Activated CD8-positive, alpha-beta memory T cell treated with anti-CD3 and anti-CD28 coated beads, Interleukin-2, amount 10 ng/mL, durations not matched to agents 7 days and 5 days (primary cell): ENCODE measurements at regions not wholly inside any gene's neighbourhood (a gene's known extent, or its start where the extent isn't known, plus 50 kb on each side); places are given as distances from the start of the nearest gene placed in this dataset.

Experiments
- ATAC-seq: fragments of 150-1000 bp; cut with Tn5 transposase; one replicate; pipeline ENCODE4 v1.10.0; 2021; ENCODE audit warnings: moderate library complexity
- CTCF ChIA-PET: fragments of 350-600 bp; sonication (Branson Sonifier 250); formaldehyde crosslinking; loops from one replicate; lab custom pipeline; 2021; ENCODE audit warnings: antibody characterized with exemption; lab: Charles Lee
- DNase-seq: peaks from one replicate; pipeline ENCODE4 v3.0.0-alpha.2; 2020
- H3K27ac Mint-ChIP-seq: one replicate; pipeline ENCODE4 v1.8.0; 2021; ENCODE audit warnings: mild to moderate bottlenecking, mixed read lengths
- H3K27me3 Mint-ChIP-seq: one replicate; pipeline ENCODE4 v1.8.0; 2021; ENCODE audit warnings: mixed read lengths
- H3K36me3 Mint-ChIP-seq: one replicate; pipeline ENCODE4 v1.8.0; 2021; ENCODE audit warnings: mild to moderate bottlenecking, mixed read lengths
- H3K4me1 Mint-ChIP-seq: one replicate; pipeline ENCODE4 v1.8.0; 2021; ENCODE audit warnings: mixed read lengths
- H3K4me3 Mint-ChIP-seq: one replicate; pipeline ENCODE4 v1.8.0; 2021; ENCODE audit warnings: mild to moderate bottlenecking, moderate library complexity, mixed read lengths
- H3K9me3 Mint-ChIP-seq: one replicate; pipeline ENCODE4 v1.8.0; 2022; ENCODE audit warnings: low read depth, mixed read lengths

DNA sequence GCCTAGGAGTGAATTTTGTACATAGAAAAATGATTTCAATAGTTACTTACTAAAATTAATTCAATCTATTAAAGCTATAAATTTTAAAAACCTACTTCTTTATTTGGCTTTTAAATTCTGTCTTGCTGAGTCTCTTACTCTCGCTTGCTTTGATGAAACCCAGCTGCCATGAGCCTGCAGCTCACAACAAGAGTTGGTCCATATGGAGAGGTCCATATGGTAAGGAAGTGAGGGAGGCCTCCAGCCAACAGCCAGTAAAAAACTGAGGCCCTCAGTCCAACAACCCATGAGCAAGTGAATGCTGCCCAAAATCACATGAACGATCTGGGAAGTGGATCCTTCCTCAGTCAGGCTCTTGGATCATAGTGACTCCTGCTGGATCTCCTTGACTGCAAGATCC, 89.9 kb upstream of the CXADR start:
- DNase-seq (no peak), ATAC-seq (no peak)
- CTCF ChIA-PET, result no interaction called here
- Mint-ChIP-seq H3K9me3 (no peaks in the 10 kb centered on the region), H3K27me3 (no peaks in the 10 kb centered on the region), H3K36me3 (no peaks in the 10 kb centered on the region), H3K4me1 (no peaks in the 10 kb centered on the region), H3K4me3 (no peak overlapping the region), H3K27ac (no peak overlapping the region)

GRCh38 chr21:17427157-17427556, 85.7 kb upstream of the CXADR start:
- H3K27ac Mint-ChIP-seq, result no peak overlapping the region
- H3K36me3 Mint-ChIP-seq, result no peaks in the 10 kb centered on the region
- CTCF ChIA-PET, result no interaction called here
- no peaks in the 10 kb centered on the region for H3K4me1 Mint-ChIP-seq
- no peak overlapping the region for H3K4me3 Mint-ChIP-seq
- no peak for ATAC-seq
- H3K9me3 Mint-ChIP-seq, result no peaks in the 10 kb centered on the region
- no peak for DNase-seq
- no peaks in the 10 kb centered on the region for H3K27me3 Mint-ChIP-seq

GRCh38 chr21:17427831-17428483, 84.9 kb upstream of the CXADR start:
- no peaks in the 10 kb centered on the region for H3K27me3 Mint-ChIP-seq
- CTCF ChIA-PET, result no interaction called here
- H3K27ac Mint-ChIP-seq, result no peak overlapping the region
- H3K4me1 Mint-ChIP-seq, result no peaks in the 10 kb centered on the region
- no peak overlapping the region for H3K4me3 Mint-ChIP-seq
- ATAC-seq (no peak), DNase-seq (no peak)
- no peaks in the 10 kb centered on the region for H3K36me3 Mint-ChIP-seq
- H3K9me3 Mint-ChIP-seq, result no peaks in the 10 kb centered on the region

GRCh38 chr21:17428484-17428869, 84.4 kb upstream of the CXADR start:
- H3K9me3 Mint-ChIP-seq, result no peaks in the 10 kb centered on the region
- no peaks in the 10 kb centered on the region for H3K36me3 Mint-ChIP-seq
- DNase-seq (no peak), ATAC-seq (no peak)
- no peak overlapping the region for H3K4me3 Mint-ChIP-seq
- CTCF ChIA-PET, result no interaction called here
- no peaks in the 10 kb centered on the region for H3K4me1 Mint-ChIP-seq
- H3K27ac Mint-ChIP-seq, result no peak overlapping the region
- no peaks in the 10 kb centered on the region for H3K27me3 Mint-ChIP-seq

DNA sequence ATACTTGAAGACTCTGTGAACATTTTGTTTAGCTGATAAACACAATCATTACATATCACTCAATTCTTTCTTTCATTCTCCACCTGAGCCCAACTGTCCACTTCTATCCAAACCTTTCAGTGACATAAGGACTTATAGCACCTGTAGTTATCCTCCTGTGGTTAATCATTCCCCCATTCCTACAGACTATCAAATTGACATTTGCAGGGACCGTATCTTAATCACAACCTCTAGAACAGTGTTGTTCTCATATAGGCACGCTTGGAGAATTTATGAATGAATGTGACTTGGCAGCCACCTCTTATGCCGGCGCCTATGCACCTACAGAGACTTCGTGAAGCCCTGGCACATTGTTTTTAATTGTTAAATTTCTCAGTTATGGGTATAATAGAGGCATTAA, 83.9 kb upstream of the CXADR start:
- Mint-ChIP-seq H3K27me3 (no peaks in the 10 kb centered on the region), H3K9me3 (no peaks in the 10 kb centered on the region), H3K4me3 (no peak overlapping the region), H3K27ac (no peak overlapping the region), H3K36me3 (no peaks in the 10 kb centered on the region), H3K4me1 (no peaks in the 10 kb centered on the region)
- ATAC-seq, result no peak
- no peak for DNase-seq
- CTCF ChIA-PET, result no interaction called here

- ATAC-seq (no peak), DNase-seq (no peak)
- no peaks in the 10 kb centered on the region for H3K4me1 Mint-ChIP-seq
- H3K36me3 Mint-ChIP-seq, result no peaks in the 10 kb centered on the region
- no peaks in the 10 kb centered on the region for H3K9me3 Mint-ChIP-seq
- H3K27ac Mint-ChIP-seq, result no peak overlapping the region
- no peak overlapping the region for H3K4me3 Mint-ChIP-seq
- H3K27me3 Mint-ChIP-seq, result no peaks in the 10 kb centered on the region
- CTCF ChIA-PET, result no interaction called here
Observed at GRCh38 chr21:17429936-17430335, 82.9 kb upstream of the CXADR start.

GRCh38 chr21:17432732-17433057, 80.1 kb upstream of the CXADR start:
- H3K27me3 Mint-ChIP-seq, result peaks cover 2% of the 10 kb centered on the region
- DNase-seq, result no peak
- no peak overlapping the region for H3K27ac Mint-ChIP-seq
- ATAC-seq, result no peak
- no peaks in the 10 kb centered on the region for H3K9me3 Mint-ChIP-seq
- H3K4me1 Mint-ChIP-seq, result no peaks in the 10 kb centered on the region
- H3K4me3 Mint-ChIP-seq, result no peak overlapping the region
- no peaks in the 10 kb centered on the region for H3K36me3 Mint-ChIP-seq
- CTCF ChIA-PET, result no interaction called here

DNA sequence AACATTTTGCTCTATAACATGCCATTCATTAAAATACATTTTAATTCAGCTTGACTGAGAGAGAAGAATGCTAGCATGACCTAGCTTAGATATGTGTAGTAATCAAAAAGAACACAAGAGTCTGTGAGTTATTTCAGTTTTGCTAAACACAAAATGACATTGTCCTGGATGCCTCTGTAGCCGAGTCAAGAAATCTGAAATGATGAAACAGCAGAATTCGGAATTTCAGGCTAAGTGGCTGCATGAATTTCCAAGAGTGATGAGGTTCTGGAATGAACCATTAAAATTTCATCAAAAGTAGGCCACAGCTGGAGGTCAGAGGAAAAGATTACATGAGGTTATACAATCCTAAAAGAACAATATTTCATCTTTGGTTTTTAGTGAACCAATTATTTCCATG, 79.1 kb upstream of the CXADR start:
- CTCF ChIA-PET, result no interaction called here
- H3K27me3 Mint-ChIP-seq, result peaks cover 13% of the 10 kb centered on the region
- no peaks in the 10 kb centered on the region for H3K4me1 Mint-ChIP-seq
- DNase-seq, result no peak
- H3K4me3 Mint-ChIP-seq, result no peak overlapping the region
- ATAC-seq, result no peak
- H3K36me3 Mint-ChIP-seq, result no peaks in the 10 kb centered on the region
- no peaks in the 10 kb centered on the region for H3K9me3 Mint-ChIP-seq
- H3K27ac Mint-ChIP-seq, result no peak overlapping the region

- CTCF ChIA-PET, result no interaction called here
- H3K4me3 Mint-ChIP-seq, result no peak overlapping the region
- H3K27ac Mint-ChIP-seq, result no peak overlapping the region
- peaks cover 21% of the 10 kb centered on the region for H3K27me3 Mint-ChIP-seq
- no peaks in the 10 kb centered on the region for H3K36me3 Mint-ChIP-seq
- no peaks in the 10 kb centered on the region for H3K4me1 Mint-ChIP-seq
- no peaks in the 10 kb centered on the region for H3K9me3 Mint-ChIP-seq
- no peak for ATAC-seq
- no peak for DNase-seq
Observed at GRCh38 chr21:17435565-17436543, 77.0 kb upstream of the CXADR start.

- CTCF ChIA-PET, result no interaction called here
- H3K36me3 Mint-ChIP-seq, result no peaks in the 10 kb centered on the region
- no peaks in the 10 kb centered on the region for H3K9me3 Mint-ChIP-seq
- H3K4me1 Mint-ChIP-seq, result no peaks in the 10 kb centered on the region
- DNase-seq, result no peak
- no peak for ATAC-seq
- H3K27me3 Mint-ChIP-seq, result peaks cover 28% of the 10 kb centered on the region
- H3K27ac Mint-ChIP-seq, result no peak overlapping the region
- no peak overlapping the region for H3K4me3 Mint-ChIP-seq
Observed at GRCh38 chr21:17436626-17437111, 76.2 kb upstream of the CXADR start.

GRCh38 chr21:17438635-17439034, 74.2 kb upstream of the CXADR start:
- CTCF ChIA-PET, result no interaction called here
- H3K4me1 Mint-ChIP-seq, result no peaks in the 10 kb centered on the region
- peaks cover 31% of the 10 kb centered on the region for H3K27me3 Mint-ChIP-seq
- no peak overlapping the region for H3K4me3 Mint-ChIP-seq
- H3K27ac Mint-ChIP-seq, result no peak overlapping the region
- ATAC-seq (no peak), DNase-seq (no peak)
- H3K9me3 Mint-ChIP-seq, result no peaks in the 10 kb centered on the region
- no peaks in the 10 kb centered on the region for H3K36me3 Mint-ChIP-seq

DNA sequence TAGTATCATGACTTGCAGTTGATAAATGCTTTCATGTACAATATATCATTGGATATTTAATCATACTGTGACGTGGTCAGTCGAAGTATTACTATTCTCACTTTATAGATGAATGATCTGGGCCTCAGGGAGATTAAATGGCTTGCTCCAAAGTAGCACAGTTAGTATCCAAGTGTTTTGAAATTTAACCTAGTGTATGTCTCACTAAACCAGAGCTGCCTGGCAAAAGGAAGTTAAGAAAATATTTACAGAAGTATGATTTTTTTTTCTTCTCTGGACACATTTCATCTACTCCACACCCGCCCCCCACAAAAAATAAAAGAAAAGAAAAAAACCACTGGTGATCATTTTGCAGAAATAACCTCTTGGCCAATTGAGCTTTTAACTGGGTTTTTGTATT, 71.9 kb upstream of the CXADR start:
- CTCF ChIA-PET, result no interaction called here
- no peaks in the 10 kb centered on the region for H3K9me3 Mint-ChIP-seq
- no peaks in the 10 kb centered on the region for H3K36me3 Mint-ChIP-seq
- no peak for ATAC-seq
- H3K27me3 Mint-ChIP-seq, result peaks cover 31% of the 10 kb centered on the region
- H3K4me3 Mint-ChIP-seq, result no peak overlapping the region
- no peaks in the 10 kb centered on the region for H3K4me1 Mint-ChIP-seq
- DNase-seq, result no peak
- no peak overlapping the region for H3K27ac Mint-ChIP-seq

DNA sequence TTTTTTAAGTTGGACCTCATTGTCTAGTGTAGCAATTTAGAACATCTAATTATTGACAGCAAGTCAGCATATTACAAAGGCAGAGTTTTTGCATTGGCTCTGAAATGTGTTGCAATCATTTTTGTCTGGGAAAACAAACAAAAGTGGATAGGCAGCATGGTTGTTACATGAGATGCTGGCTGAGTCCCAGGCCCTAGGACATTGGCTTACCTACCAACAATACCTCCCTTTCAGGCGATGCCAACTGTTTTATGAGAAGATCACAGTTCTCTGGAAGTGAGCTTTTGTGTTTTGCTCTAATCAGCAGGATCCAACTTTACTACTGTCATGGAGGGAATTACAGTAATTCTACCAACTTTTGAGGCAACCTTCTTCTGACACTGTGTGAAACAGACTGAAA, 71.5 kb upstream of the CXADR start:
- Mint-ChIP-seq H3K27ac (no peak overlapping the region), H3K36me3 (no peaks in the 10 kb centered on the region), H3K4me3 (no peak overlapping the region), H3K9me3 (no peaks in the 10 kb centered on the region), H3K4me1 (no peaks in the 10 kb centered on the region), H3K27me3 (peaks cover 31% of the 10 kb centered on the region)
- CTCF ChIA-PET, result no interaction called here
- no peak for DNase-seq
- ATAC-seq, result no peak

DNA sequence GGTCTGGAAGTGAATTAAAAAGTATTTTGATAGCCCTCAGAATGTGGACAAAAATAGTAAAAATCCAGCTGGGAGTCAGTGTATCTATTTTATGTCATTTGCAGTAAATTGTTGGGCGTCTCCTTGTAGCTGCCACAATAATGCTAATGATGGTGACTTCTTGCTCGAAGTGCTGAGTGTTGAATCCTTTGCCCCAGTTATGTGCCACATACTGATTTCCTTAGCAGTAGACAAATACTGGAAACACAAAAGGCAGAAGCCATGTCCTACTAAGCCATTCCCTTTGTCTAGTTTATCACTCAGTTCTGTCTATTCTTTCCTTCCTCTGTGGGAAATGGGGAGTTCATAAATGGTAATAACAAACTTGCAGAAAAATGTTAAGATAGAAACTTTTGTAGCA, 70.7 kb upstream of the CXADR start:
- Mint-ChIP-seq H3K27me3 (peaks cover 31% of the 10 kb centered on the region), H3K9me3 (no peaks in the 10 kb centered on the region), H3K4me3 (no peak overlapping the region), H3K27ac (no peak overlapping the region), H3K36me3 (no peaks in the 10 kb centered on the region), H3K4me1 (no peaks in the 10 kb centered on the region)
- ATAC-seq (no peak), DNase-seq (no peak)
- CTCF ChIA-PET, result no interaction called here
